ENCODE measurements at regions not wholly inside any gene's neighbourhood (a gene's known extent, or its start where the extent isn't known, plus 50 kb on each side); places are given as distances from the start of the nearest gene placed in this dataset.

- DNase-seq: no peak
Measured at GRCh38 chr2:60400462-60401246, 152.8 kb downstream of the BCL11A start.

GRCh38 chr2:60394463-60394862, 159.0 kb downstream of the BCL11A start:
- DNase-seq: no peak

GRCh38 chr2:60391649-60392375, 161.6 kb downstream of the BCL11A start:
- DNase-seq: no peak

GRCh38 chr2:60391230-60391629, 162.2 kb downstream of the BCL11A start:
- no peak for DNase-seq

GRCh38 chr2:60386436-60386835, 167.0 kb downstream of the BCL11A start:
- no peak for DNase-seq

GRCh38 chr2:60385648-60386047, 167.8 kb downstream of the BCL11A start:
- no peak for DNase-seq

- no peak for DNase-seq
Measured at GRCh38 chr2:60383401-60384143, 169.9 kb downstream of the BCL11A start.

- DNase-seq: no peak
Measured at GRCh38 chr2:60380411-60380810, 173.0 kb downstream of the BCL11A start.

GRCh38 chr2:60379684-60380083, 173.8 kb downstream of the BCL11A start:
- DNase-seq: no peak

- no peak for DNase-seq
Measured at GRCh38 chr2:60379216-60379615, 174.2 kb downstream of the BCL11A start.

- no peak for DNase-seq
Measured at GRCh38 chr2:60377825-60378224, 175.6 kb downstream of the BCL11A start.

GRCh38 chr2:60376252-60376651, 177.2 kb downstream of the BCL11A start:
- no peak for DNase-seq

GRCh38 chr2:60371681-60372080, 181.8 kb downstream of the BCL11A start:
- no peak for DNase-seq

GRCh38 chr2:60371219-60371618, 182.2 kb downstream of the BCL11A start:
- DNase-seq: no peak

GRCh38 chr2:60370814-60371213, 182.6 kb downstream of the BCL11A start:
- DNase-seq: no peak

- DNase-seq: peak in 1 of 51 donors; percentile 11
Measured at GRCh38 chr2:60368456-60368855, 185.0 kb downstream of the BCL11A start.

- no peak for DNase-seq
Measured at GRCh38 chr2:60366135-60366712, 187.2 kb downstream of the BCL11A start.

GRCh38 chr2:60365556-60365955, 187.9 kb downstream of the BCL11A start:
- DNase-seq: no peak

- peak in 2 of 51 donors; percentile 5 to 7 for DNase-seq
Measured at GRCh38 chr2:60364491-60364890, 189.0 kb downstream of the BCL11A start.

GRCh38 chr2:60361498-60361897, 192.0 kb downstream of the BCL11A start:
- no peak for DNase-seq

- DNase-seq: no peak
Measured at GRCh38 chr2:60359569-60359968, 193.9 kb downstream of the BCL11A start.

- DNase-seq: no peak
Measured at GRCh38 chr2:60358476-60358875, 195.0 kb downstream of the BCL11A start.
